Thymus (tissue), 11 donors: ENCODE measurements at regions not wholly inside any gene's neighbourhood (a gene's known extent, or its start where the extent isn't known, plus 50 kb on each side); places are given as distances from the start of the nearest gene placed in this dataset.

ENCODE experiments used
- DNase-seq, 9 donors: peaks; one replicate each; pipeline ENCODE4 v3.0.0-alpha.2; 2013; ENCODE audit warnings: low spot score in 9 of 9, low read depth in 6 of 9, missing footprints in 1 of 9
- H3K27ac ChIP-seq, 2 donors: one replicate each; pipeline ENCODE4 v1.5.1; 2013; ENCODE audit warnings: control low read depth in 1 of 2, low read depth in 1 of 2, low read length in 1 of 2, mild to moderate bottlenecking in 1 of 2, moderate library complexity in 1 of 2
- H3K27me3 ChIP-seq, 2 donors: one replicate each; pipeline ENCODE4 v1.5.1; 2013; ENCODE audit warnings: low read length in 1 of 2; ENCODE audit not compliant: control insufficient read depth in 2 of 2, insufficient read depth in 1 of 2
- H3K36me3 ChIP-seq, 2 donors: one replicate each; pipeline ENCODE4 v1.5.1; 2013; ENCODE audit warnings: low read length in 1 of 2, mild to moderate bottlenecking in 1 of 2, moderate library complexity in 1 of 2; ENCODE audit not compliant: control insufficient read depth in 2 of 2, insufficient read depth in 2 of 2
- H3K4me1 ChIP-seq, 2 donors: one replicate each; pipeline ENCODE4 v1.5.1; 2013; ENCODE audit warnings: low read length in 2 of 2; ENCODE audit not compliant: control insufficient read depth in 2 of 2, insufficient read depth in 2 of 2
- H3K4me3 ChIP-seq, 2 donors: one replicate each; pipeline ENCODE4 v1.5.1; 2013; ENCODE audit warnings: low read length in 2 of 2, control low read depth in 1 of 2, mild to moderate bottlenecking in 1 of 2
- H3K9me3 ChIP-seq, 2 donors: one replicate each; pipeline ENCODE4 v1.5.1; 2013; ENCODE audit warnings: low read length in 1 of 2, mild to moderate bottlenecking in 1 of 2; ENCODE audit not compliant: control insufficient read depth in 2 of 2, insufficient read depth in 1 of 2
- WGBS: extraction: QIAGEN DNeasy Blood & Tissue Kit; methylation state at CpG from one replicate; pipeline ENCODE4 v1.1.7; 2013; 5-methylcytosine and 5-hydroxymethylcytosine counted together
- donor health status: healthy.

DNA sequence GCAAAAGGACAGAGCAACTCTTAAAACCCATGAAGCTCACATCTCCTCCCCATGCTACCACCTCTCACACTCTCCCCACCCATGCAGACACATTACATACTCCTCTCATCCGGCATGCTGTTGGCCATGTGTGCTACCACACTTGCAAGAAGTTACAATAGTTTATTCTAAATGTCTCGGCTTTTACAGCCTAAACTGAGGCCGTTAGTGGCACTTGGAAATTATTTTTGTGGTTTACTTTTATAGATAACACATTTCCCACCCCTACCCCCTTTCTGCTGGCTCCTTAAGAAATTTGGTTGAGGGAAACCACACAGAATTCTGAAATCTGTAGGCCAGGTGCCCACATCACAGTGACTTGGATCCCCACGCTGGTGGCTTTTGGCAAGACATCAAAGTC is 141.1 kb upstream of the HHIP start:
- H3K27ac ChIP-seq, result no peak overlapping the region
- H3K36me3 ChIP-seq, result no peaks in the 10 kb centered on the region
- WGBS, result 8% methylated on average over 4 of the region's 4 CpGs
- H3K4me1 ChIP-seq, result peaks cover 0 to 4% of the 10 kb centered on the region in 2 donors
- no peaks in the 10 kb centered on the region for H3K27me3 ChIP-seq
- H3K4me3 ChIP-seq, result no peak overlapping the region
- peak in 1 of 9 donors; percentile 32 for DNase-seq
- H3K9me3 ChIP-seq, result no peaks in the 10 kb centered on the region

- no peaks in the 10 kb centered on the region for H3K36me3 ChIP-seq
- H3K27me3 ChIP-seq, result no peaks in the 10 kb centered on the region
- DNase-seq, result no peak
- WGBS, result 81% methylated on average over 3 of the region's 3 CpGs
- H3K4me3 ChIP-seq, result no peak overlapping the region
- H3K27ac ChIP-seq, result no peak overlapping the region
- peaks cover 0 to 4% of the 10 kb centered on the region in 2 donors for H3K4me1 ChIP-seq
- H3K9me3 ChIP-seq, result no peaks in the 10 kb centered on the region
Observed at GRCh38 chr4:144507311-144508101, 138.4 kb upstream of the HHIP start.

DNA sequence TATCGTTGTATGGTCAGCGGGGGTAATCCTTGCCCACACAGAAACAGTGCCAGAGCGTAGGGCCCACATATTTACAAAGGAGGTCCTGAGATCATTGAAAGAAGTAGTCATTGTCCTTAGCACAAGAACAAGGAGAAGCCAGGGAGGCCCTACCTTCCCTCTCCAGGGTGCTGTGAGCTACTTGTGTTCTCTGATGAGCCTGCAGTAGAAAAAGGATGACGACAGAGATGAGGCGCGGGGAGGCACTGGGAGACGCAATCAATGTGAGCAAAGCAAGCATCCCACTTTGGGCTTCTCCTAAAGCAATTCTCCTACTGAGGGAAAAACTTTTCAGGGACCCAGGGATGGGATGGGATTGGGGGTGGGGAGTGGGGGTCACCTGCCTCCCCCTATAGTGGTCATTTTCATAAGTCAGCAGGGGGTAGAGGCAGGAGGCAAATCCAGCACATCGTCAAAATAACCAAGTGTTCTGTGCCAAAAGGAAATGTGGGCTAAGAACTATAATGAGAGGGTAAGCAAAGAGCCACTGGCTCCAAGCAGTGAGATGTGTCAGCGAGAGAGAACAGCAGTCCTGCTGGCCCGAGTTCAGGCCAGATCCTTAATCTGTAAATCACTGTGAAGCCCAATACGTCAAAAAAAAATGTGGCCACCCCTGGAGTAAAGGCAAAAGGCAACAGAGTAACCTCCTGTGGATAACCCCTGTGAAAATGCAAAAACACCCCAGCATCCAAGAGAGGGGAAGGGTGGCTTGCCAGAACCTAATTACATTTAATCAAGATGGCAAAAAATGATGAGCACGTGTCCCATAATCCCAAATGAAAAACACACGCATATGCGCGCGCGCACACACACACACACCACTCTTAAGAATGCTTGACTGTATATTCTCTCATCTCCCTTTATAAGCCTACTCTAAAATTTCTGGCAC is 136.6 kb upstream of the HHIP start:
- WGBS, result 93% methylated on average over 17 of the region's 17 CpGs
- Histone ChIP-seq H3K4me3 (no peak overlapping the region), H3K36me3 (no peaks in the 10 kb centered on the region), H3K27me3 (no peaks in the 10 kb centered on the region), H3K4me1 (peaks cover 0 to 4% of the 10 kb centered on the region in 2 donors), H3K9me3 (no peaks in the 10 kb centered on the region), H3K27ac (no peak overlapping the region)
- DNase-seq, result no peak

- 95% methylated on average over 1 of the region's 1 CpG for WGBS
- Histone ChIP-seq H3K4me1 (no peaks in the 10 kb centered on the region), H3K9me3 (no peaks in the 10 kb centered on the region), H3K27ac (no peak overlapping the region), H3K4me3 (no peak overlapping the region), H3K36me3 (no peaks in the 10 kb centered on the region), H3K27me3 (no peaks in the 10 kb centered on the region)
- no peak for DNase-seq
Observed at GRCh38 chr4:144514736-144515135, 131.2 kb upstream of the HHIP start.

- peak in 1 of 9 donors; percentile 35 for DNase-seq
- H3K9me3 ChIP-seq, result no peaks in the 10 kb centered on the region
- no peaks in the 10 kb centered on the region for H3K4me1 ChIP-seq
- no peaks in the 10 kb centered on the region for H3K27me3 ChIP-seq
- H3K4me3 ChIP-seq, result no peak overlapping the region
- WGBS, result 72% methylated on average over 8 of the region's 8 CpGs
- H3K36me3 ChIP-seq, result no peaks in the 10 kb centered on the region
- H3K27ac ChIP-seq, result no peak overlapping the region
Observed at GRCh38 chr4:144518181-144518895, 127.6 kb upstream of the HHIP start.

GRCh38 chr4:144531841-144532240 is 114.1 kb upstream of the HHIP start:
- Histone ChIP-seq H3K9me3 (no peaks in the 10 kb centered on the region), H3K4me1 (no peaks in the 10 kb centered on the region), H3K4me3 (no peak overlapping the region), H3K27ac (no peak overlapping the region), H3K36me3 (no peaks in the 10 kb centered on the region), H3K27me3 (no peaks in the 10 kb centered on the region)
- WGBS, result 96% methylated on average over 2 of the region's 2 CpGs
- no peak for DNase-seq

GRCh38 chr4:144547678-144548298 is 98.2 kb upstream of the HHIP start:
- WGBS, result 60% methylated on average over 2 of the region's 2 CpGs
- Histone ChIP-seq H3K36me3 (no peaks in the 10 kb centered on the region), H3K4me1 (no peaks in the 10 kb centered on the region), H3K4me3 (no peak overlapping the region), H3K9me3 (peaks cover 0 to 5% of the 10 kb centered on the region in 2 donors), H3K27me3 (no peaks in the 10 kb centered on the region), H3K27ac (no peak overlapping the region)
- no peak for DNase-seq

- H3K27me3 ChIP-seq, result no peaks in the 10 kb centered on the region
- H3K4me1 ChIP-seq, result peaks cover 0 to 9% of the 10 kb centered on the region in 2 donors
- H3K4me3 ChIP-seq, result no peak overlapping the region
- no peaks in the 10 kb centered on the region for H3K36me3 ChIP-seq
- peak; percentile 17 to 85 (median 42) for DNase-seq
- peak overlapping the region in 1 of 2 donors; percentile 44 for H3K27ac ChIP-seq
- 5% methylated on average over 1 of the region's 1 CpG for WGBS
- H3K9me3 ChIP-seq, result no peaks in the 10 kb centered on the region
Observed at GRCh38 chr4:144556636-144557035, 89.3 kb upstream of the HHIP start.
